ENCODE measurements at regions not wholly inside any gene's neighbourhood (a gene's known extent, or its start where the extent isn't known, plus 50 kb on each side); places are given as distances from the start of the nearest gene placed in this dataset.
A peak's percentile ranks its signal among the peaks of the same experiment; 100 is the strongest.

DNA sequence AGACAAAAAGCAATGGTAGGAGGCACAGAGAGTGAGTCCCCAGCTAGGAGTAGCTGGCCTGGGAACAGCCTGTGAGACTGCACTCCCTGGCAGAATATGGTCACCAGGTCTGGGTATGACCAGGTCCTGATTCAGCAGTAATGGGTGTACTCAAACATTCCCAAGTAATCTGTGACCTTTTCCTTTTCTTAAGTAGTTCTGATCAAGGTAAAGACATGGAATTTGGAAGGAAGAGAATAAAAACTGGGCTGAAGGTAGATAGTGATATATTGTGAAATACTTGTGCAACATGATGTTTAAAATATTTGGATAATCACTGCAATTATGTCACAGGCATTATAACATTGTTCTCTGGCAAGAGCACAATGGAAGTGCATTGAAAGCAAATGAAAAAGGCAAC lies 147.2 kb upstream of the DPYD start:
- DNase-seq (ENCODE audit: low spot score), result no peak

- no peak for DNase-seq (ENCODE audit: low spot score)
These were observed 146.1 kb upstream of the DPYD start for GRCh38 chr1:98066911-98067310.

DNA sequence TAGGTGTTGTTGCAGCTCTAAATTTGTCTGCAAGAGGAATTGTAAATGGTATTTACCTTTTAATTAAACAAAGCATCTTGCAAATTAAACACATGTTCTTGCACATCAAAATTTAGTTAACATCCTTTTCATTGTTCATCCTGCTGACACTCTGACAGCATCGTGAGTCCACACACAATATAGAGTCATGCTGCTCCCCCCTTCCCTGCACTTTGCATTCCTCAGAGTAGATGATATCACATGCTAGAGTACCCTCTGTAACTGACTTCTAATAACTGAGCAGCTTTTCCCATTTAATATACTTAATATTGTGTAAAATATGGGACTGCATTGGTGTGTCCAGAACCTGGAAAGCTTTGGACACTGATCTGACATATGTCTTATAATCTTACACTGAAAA lies 138.8 kb upstream of the DPYD start:
- no peak for DNase-seq (ENCODE audit: low spot score)

DNA sequence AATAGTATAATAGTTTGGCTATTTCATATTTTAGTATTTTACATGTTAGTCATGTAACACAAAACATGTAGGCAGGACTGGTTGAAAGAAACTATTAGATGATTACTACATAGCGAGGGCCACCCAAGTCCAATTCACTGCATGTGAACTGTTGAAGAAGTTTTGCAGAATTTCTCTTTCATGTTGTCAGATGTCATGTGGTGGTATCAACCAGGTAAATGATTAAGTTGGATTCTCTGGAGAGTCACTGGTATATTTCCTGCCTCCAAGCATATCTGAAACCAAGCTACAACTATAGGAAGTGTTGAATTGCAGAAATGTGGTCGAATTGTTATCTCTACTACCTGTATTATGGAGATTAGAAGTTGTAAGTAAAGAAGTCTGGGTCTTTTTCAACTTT lies 137.8 kb upstream of the DPYD start:
- DNase-seq (ENCODE audit: low spot score), result no peak

DNA sequence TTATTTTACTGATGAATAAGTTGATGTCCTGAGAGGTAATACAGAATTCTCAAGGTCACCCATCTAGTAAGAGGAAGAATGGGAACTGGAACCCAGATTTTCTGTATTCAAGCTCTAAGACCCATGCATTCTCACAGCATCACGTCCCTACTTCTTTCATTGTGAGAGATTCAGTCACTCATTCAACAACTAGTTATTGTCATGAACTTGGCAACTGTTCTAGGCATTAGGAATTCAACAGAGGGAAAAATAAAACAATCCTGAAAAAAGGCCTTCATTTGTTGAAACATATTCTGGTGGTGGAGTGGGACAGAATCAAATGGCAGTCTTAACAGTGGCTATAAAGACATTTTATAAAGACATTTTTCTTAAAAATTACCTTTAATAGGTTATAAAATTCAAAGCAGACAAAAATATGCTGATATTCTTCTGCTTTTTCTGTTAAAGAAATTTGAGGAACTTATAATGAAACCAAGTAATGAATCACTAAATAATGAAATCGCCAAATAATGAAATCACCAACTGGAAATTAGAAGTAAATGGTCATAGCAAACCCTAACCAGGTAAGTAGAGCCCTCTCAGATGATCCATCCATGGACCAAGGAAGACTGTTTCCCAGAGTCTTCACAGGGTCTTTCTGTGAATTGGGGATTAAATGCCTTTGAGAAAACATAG lies 136.5 kb upstream of the DPYD start:
- peak; percentile 83 for DNase-seq (ENCODE audit: low spot score)

DNA sequence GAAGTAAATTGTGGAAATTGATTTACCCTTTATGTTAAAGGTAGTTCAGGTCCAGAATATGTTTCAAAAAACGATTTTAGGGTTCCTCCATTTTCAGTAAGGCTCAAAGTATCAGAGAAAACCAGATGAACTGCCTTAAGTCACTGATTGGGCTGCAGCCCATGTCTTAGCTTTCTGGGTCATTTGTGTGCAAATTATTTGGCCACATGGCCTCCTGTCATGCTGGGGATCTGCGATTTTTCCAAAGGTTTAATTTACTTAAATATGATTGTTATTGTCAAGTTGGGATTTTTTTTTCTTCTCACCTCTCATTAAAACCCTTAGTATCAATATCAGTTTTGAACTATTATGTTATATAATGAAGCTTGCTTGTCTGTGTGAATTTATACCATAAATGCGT lies 135.9 kb upstream of the DPYD start:
- no peak for DNase-seq (ENCODE audit: low spot score)

DNA sequence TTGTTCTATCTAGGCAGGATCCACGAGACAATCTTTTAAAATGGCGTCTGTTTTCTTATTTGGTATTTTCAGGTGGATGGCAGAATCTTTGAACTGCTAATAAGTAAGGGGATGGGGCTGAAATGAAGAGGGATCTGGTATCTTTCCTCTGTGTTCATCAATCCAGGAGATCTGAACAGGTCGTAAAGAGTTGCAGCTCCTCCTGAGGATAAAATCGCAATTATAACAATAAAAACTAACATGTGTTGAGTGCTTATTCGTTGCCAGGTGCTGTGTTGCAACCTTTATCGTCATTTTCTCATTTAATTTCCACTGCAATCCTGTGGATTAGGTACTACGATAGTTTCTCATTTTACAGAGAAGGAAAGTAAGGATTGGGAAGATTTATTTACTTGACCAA lies 134.6 kb upstream of the DPYD start:
- DNase-seq (ENCODE audit: low spot score), result no peak

- DNase-seq (ENCODE audit: low spot score), result no peak
These were observed 134.0 kb upstream of the DPYD start for GRCh38 chr1:98054786-98055185.

DNA sequence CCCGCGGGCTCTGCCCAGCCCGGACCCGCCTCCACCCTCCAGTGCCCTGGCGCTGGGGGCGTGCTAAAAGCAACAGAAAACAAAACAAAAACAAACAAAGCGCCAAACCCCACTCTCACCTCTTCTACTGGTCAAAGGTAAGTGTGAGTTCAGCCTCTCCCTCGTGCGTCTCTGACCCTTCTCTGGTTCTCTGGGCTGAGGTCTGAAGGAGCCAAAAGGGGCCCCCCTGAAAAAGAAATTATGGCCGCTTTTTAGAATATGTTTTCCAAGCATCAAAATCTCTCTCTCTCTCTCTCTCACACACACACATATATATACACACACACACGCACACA lies 133.5 kb upstream of the DPYD start:
- DNase-seq (ENCODE audit: low spot score), result no peak

DNA sequence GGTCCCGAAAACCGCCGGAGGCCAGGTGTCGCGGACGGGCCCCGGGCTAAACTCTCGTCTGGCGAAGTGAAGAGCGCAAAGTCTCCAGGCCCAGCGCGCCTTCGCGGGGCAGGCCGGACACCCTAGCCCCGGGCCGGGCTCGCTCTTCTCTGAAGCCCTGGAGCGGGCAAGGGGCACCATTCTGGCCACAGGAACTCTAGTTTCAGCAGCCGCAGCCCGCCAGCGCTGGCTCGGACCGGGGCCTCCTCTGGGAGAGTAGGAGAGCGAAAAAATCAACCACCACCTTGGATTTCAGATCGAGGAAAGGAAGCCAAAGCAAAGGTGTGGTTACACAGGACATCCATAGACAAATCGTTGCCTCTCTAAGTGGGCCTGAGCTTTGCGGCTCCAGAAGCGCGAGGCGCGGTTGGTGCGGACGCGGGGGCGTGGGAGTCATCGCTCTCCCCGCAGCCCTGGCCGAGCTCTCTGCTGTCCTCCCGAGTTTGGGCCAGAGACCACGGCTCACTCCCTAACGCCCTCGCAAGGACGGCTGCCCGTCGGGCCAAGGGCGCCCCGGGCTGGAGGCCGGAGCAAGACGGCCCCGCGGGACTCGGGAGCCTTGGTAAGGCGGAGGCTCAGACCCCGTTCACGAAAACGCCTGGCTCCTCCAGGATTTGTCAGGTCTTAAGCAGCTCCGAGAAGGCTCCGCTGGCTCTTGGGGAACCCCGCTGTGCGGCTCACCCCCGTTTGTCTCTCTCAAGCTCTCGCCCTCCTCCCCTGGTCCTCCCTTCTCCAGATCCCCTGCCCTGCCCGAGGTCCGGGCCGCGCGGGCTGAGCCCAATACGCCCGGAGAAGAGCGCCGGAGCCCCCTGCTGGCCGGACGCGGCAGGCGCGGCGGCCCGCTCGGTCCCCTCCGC lies 132.9 kb upstream of the DPYD start:
- peak; percentile 66 for DNase-seq (ENCODE audit: low spot score)

- DNase-seq (ENCODE audit: low spot score), result peak; percentile 85
These were observed 130.3 kb upstream of the DPYD start for GRCh38 chr1:98051065-98051675.

DNA sequence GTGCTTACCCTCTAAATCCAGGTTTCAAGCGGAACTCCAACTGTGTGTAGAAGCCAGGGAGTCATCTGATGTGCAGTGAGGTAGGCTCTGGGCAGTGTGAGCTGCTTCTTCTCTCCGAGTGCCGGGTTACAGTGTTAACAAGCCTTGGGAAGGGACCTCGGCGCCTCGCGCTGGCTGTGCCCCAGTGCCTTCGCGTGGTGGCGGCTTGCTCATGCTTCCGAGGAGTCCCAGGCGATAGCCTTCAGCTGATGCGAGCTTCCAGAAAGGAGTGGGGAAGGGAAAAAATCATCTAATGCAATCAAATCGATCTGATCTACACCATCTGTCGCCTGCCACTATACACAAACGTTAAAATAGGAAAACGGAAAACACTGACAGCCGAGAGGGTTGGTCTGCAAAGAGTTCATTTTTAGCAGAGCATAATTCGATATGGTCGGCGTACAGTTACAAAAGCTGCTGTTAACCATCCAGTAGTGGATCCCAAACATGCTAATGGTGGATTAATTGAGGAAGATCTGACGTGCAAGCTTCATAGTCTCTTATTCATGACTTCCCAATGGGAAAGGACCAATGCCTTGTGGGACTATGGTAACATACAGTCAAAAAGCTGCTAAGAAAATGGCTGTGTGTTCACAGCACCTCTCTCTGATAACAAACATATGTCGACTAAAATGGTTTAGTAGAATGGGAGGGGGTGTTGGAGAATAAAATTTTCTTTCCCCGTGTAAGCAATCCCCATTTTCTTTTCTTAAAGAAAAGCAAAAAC lies 128.7 kb upstream of the DPYD start:
- no peak for DNase-seq (ENCODE audit: low spot score)

DNA sequence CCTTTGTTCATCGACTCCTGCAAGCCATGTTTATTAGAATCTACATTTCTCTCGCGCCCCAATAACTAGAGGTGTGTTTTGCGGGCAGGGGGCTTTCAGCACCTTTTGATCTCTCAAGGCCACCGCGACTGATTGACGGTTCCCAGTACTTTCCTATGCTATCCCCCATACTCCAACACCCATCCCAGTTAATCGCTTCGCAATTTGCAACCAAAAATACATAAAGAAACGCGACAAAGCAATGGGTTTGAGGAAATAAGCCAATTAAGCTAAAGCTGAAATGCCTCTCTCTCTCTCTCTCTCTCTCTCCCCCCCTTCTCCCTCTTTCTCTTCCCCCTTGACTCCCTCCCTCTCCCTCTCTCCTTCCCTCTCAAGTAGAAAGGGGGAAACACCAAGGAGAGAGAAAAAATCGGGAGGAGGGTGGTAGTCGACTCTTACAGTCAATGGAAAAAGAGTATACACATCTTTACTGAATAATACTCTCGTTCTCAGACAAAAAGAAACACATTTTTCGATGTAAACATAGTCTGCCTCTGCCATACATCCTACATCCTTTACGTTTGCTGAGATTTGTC lies 128.0 kb upstream of the DPYD start:
- DNase-seq (ENCODE audit: low spot score), result no peak

- DNase-seq (ENCODE audit: low spot score), result peak; percentile 80
These were observed 127.4 kb upstream of the DPYD start for GRCh38 chr1:98048244-98048643.

DNA sequence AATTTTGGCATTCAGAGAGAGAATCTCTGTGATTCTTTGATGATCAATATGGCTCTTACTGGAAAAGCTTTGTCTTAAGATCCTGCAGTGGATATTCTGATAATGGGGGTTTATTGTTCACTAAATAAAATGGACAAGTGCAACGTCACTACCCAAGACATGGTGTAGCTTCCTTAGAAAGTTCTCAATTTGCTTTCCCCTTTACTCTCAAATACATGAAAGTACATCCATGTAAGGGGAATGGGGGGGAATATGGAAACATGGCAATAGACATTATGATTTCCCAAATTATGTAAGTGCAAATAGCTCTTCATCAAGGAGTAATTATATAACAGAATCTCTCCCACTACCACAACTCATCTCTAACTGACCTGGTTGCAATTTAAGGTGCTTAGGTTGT lies 126.3 kb upstream of the DPYD start:
- DNase-seq (ENCODE audit: low spot score), result no peak

GRCh38 chr1:98045767-98046641 lies 125.2 kb upstream of the DPYD start:
- no peak for DNase-seq (ENCODE audit: low spot score)

- DNase-seq (ENCODE audit: low spot score), result no peak
These were observed 124.5 kb upstream of the DPYD start for GRCh38 chr1:98045211-98045766.

DNA sequence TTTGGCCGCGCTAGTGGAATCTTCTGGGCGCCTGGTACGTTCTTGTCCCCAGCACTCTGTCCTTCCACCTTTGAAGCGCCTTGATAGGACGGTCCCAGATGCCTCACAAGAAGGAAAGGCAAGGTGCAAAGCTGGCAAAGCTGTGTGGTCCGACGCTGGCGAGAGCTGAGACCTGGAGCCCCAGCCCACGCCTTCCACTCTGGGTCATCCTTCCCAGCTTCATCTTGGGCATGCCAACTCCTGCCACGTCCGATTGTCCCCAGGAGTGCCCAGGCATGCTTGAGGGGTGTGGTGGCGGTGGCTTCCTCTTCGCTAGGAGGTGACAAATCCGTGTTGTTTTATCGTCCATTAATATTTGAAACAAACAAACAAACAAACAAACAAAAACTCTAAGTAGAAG lies 123.9 kb upstream of the DPYD start:
- no peak for DNase-seq (ENCODE audit: low spot score)

- no peak for DNase-seq (ENCODE audit: low spot score)
These were observed 123.3 kb upstream of the DPYD start for GRCh38 chr1:98044071-98044697.

- no peak for DNase-seq (ENCODE audit: low spot score)
These were observed 114.8 kb upstream of the DPYD start for GRCh38 chr1:98035602-98036002.
